ENCODE measurements at regions not wholly inside any gene's neighbourhood (a gene's known extent, or its start where the extent isn't known, plus 50 kb on each side); places are given as distances from the start of the nearest gene placed in this dataset.

- Histone ChIP-seq H3K27ac (peak overlapping the region; percentile 96 to 98), H3K4me3 (no peak overlapping the region), H3K36me3 (no peaks in the 10 kb centered on the region), H3K9me3 (no peaks in the 10 kb centered on the region), H3K27me3 (no peaks in the 10 kb centered on the region), H3K4me1 (peaks cover 18 to 20% of the 10 kb centered on the region in 2 donors)
- intact Hi-C loops (cut with DNase I; ENCODE audit: low total_unique reads): no loop called here
- TF ChIP-seq POLR2A (IDR thresholded peaks at IDR 0.05): no peak
- TF ChIP-seq POLR2AphosphoS5 (IDR thresholded peaks at IDR 0.05): peak in 2 of 3 donors; percentile 47 to 79
- TF ChIP-seq CTCF (IDR thresholded peaks at IDR 0.05): no peak
- peak in 1 of 2 donors; percentile 37 for DNase-seq (ENCODE audit: low spot score in 2 of 2)
Measured at GRCh38 chr11:86743223-86744118, 56.9 kb upstream of the PRSS23 start.

GRCh38 chr11:86741839-86742805 is 58.2 kb upstream of the PRSS23 start:
- Histone ChIP-seq H3K4me3 (no peak overlapping the region), H3K9me3 (no peaks in the 10 kb centered on the region), H3K27me3 (no peaks in the 10 kb centered on the region), H3K27ac (peak overlapping the region; percentile 96 to 98), H3K4me1 (peaks cover 18 to 20% of the 10 kb centered on the region in 2 donors), H3K36me3 (no peaks in the 10 kb centered on the region)
- no peak for DNase-seq (ENCODE audit: low spot score in 2 of 2)
- intact Hi-C loops (cut with DNase I; ENCODE audit: low total_unique reads): no loop called here
- TF ChIP-seq CTCF (IDR thresholded peaks at IDR 0.05) (no peak), POLR2AphosphoS5 (IDR thresholded peaks at IDR 0.05) (no peak), POLR2A (IDR thresholded peaks at IDR 0.05) (no peak)

GRCh38 chr11:86741484-86741835 is 58.9 kb upstream of the PRSS23 start:
- DNase-seq (ENCODE audit: low spot score in 2 of 2): no peak
- intact Hi-C loops (cut with DNase I; ENCODE audit: low total_unique reads): no loop called here
- no peak overlapping the region for H3K4me3 ChIP-seq
- H3K36me3 ChIP-seq: no peaks in the 10 kb centered on the region
- H3K27ac ChIP-seq: peak overlapping the region; percentile 96 to 98
- H3K27me3 ChIP-seq: no peaks in the 10 kb centered on the region
- H3K9me3 ChIP-seq: no peaks in the 10 kb centered on the region
- TF ChIP-seq CTCF (IDR thresholded peaks at IDR 0.05): no peak
- no peak for TF ChIP-seq POLR2A (IDR thresholded peaks at IDR 0.05)
- TF ChIP-seq POLR2AphosphoS5 (IDR thresholded peaks at IDR 0.05): no peak
- H3K4me1 ChIP-seq: peaks cover 18 to 20% of the 10 kb centered on the region in 2 donors

GRCh38 chr11:86740628-86741483 is 59.5 kb upstream of the PRSS23 start:
- H3K27ac ChIP-seq: peak overlapping the region; percentile 96 to 98
- no peaks in the 10 kb centered on the region for H3K27me3 ChIP-seq
- intact Hi-C loops (cut with DNase I; ENCODE audit: low total_unique reads): no loop called here
- H3K9me3 ChIP-seq: no peaks in the 10 kb centered on the region
- no peak overlapping the region for H3K4me3 ChIP-seq
- H3K36me3 ChIP-seq: no peaks in the 10 kb centered on the region
- TF ChIP-seq POLR2AphosphoS5 (IDR thresholded peaks at IDR 0.05): peak in 2 of 3 donors; percentile 38 to 51
- no peak for TF ChIP-seq POLR2A (IDR thresholded peaks at IDR 0.05)
- H3K4me1 ChIP-seq: peaks cover 18 to 20% of the 10 kb centered on the region in 2 donors
- peak in 1 of 2 donors; percentile 75 for DNase-seq (ENCODE audit: low spot score in 2 of 2)

GRCh38 chr11:86738568-86738967 is 61.8 kb upstream of the PRSS23 start:
- no peak overlapping the region for H3K27ac ChIP-seq
- no peaks in the 10 kb centered on the region for H3K9me3 ChIP-seq
- H3K27me3 ChIP-seq: no peaks in the 10 kb centered on the region
- H3K36me3 ChIP-seq: no peaks in the 10 kb centered on the region
- DNase-seq (ENCODE audit: low spot score in 2 of 2): no peak
- intact Hi-C loops (cut with DNase I; ENCODE audit: low total_unique reads): no loop called here
- H3K4me3 ChIP-seq: no peak overlapping the region
- TF ChIP-seq POLR2A (IDR thresholded peaks at IDR 0.05): no peak
- TF ChIP-seq CTCF (IDR thresholded peaks at IDR 0.05): no peak
- peaks cover 18 to 20% of the 10 kb centered on the region in 2 donors for H3K4me1 ChIP-seq

Measured in breast epithelium (tissue), 4 donors.